Activated CD4-positive, alpha-beta T cell treated with anti-CD3 and anti-CD28 coated beads, Interleukin-2, amount 50 U/mL, for 24 hours (primary cell): ENCODE measurements at regions not wholly inside any gene's neighbourhood (a gene's known extent, or its start where the extent isn't known, plus 50 kb on each side); places are given as distances from the start of the nearest gene placed in this dataset.

ENCODE experiments used
- DNase-seq, 2 donors: peaks; one replicate each; pipeline ENCODE4 v3.0.0-alpha.2; 2020; ENCODE audit warnings: low read depth in 1 of 2, low spot score in 1 of 2

DNA sequence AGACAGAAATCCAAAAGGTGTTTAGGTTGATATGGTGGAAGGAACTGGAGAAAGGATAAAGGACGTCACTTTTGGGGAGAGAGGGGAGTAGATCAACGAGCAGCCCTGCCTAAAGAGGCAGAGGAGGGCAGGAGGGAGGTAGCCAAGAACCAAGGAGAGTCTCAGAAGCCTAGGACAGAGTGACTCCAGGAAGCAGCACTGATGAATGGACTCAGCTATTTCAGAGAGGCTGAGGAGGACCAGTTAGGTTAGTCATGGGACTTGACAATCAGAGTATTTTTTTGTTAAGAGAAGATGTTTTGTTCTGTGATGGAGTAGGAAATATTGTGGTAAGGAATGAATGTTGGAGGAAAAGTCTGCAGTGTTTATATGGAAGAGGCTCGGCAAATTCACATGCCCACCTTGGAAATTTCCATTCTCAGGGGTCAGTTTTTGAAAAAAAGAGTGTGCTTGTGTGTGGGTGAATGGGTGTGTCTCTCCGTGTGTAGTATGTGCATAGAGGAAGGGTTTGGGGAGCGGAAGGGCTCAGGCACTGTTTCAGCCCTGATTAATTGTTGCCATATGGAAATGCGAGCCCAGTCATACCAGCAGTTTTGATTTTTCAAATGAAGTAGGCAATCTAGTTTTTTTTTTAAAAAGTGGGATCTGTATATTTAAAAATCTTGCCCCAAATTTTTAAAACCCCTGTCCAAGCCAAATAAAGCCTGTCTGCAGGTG is 303.6 kb downstream of the SAMD5 start:
- no peak for DNase-seq

DNA sequence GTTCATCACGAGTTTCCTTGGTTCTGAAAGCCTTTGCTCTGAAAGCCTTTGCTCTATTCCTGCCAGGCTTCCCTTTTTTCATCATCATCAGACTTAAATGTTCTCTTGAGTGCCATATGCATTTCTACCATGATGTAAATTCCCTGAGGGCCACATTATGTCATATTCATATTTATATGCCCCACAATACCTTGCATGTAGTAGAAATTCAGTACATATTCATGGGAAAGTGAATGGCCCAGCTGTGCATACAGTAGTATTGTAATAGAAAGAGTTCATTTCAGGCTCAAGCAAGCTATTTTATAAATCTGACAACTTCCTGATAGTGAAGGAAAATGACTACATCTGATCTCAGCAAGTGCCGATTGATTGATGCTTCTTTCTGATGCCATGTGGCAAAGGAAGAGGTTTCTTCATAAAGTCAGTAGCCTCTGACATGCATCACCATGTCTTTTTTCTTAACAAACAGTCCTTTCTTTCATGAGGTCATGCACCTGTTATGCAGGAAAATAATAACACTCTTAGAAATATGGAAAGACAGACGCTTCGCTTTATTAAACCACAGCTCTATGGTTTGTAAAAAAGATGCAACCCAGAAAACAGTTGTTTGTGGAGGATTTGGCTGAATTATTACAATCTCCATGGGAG is 308.7 kb downstream of the SAMD5 start:
- no peak for DNase-seq

DNA sequence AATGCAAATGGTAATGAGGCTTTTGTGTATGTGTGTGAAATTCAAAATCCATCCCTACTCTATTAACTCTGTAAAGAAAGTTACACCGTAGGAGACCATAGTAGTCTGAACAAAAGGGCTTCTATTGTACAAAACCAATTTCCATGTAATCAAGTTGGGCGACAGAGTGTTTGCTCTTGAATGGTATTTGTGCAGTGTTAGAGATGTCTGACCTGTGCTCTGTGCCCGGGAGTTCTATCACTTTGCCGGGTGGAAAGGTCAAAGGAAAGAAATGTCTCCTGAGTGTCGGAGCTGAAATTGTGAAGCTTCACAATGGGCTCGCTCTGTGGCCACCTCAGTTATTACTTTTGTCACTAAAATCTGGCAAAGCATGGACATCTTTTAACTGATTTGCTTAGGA is 312.0 kb downstream of the SAMD5 start:
- no peak for DNase-seq

DNA sequence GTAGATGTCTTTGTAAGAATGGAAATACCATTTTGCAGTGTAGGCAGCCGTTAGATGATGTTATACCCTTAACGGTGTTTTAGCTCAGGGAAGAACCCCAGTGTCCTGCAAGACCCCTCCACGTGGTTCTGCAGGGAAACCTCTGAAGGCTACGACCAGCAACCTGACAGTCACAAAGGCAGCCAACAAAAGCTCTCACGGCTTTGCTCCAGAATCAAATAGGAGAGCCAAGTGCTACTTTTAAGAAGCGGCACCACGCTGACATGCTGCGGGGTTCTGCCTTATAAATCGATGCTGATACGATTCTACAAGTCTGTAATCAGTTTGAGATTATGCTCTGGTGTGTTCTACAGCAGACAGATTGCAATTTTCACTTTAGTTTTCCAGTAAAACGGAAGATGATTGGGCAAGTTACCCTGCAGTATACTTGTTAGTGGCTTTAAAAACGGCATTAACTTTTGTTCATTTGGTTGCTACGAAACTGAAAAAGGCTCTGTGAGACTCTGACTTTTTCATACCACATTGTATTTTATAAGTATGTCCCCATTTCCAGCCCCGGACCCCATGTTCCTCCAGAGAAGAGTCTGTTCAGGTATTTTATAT is 312.9 kb downstream of the SAMD5 start:
- DNase-seq, result no peak

DNA sequence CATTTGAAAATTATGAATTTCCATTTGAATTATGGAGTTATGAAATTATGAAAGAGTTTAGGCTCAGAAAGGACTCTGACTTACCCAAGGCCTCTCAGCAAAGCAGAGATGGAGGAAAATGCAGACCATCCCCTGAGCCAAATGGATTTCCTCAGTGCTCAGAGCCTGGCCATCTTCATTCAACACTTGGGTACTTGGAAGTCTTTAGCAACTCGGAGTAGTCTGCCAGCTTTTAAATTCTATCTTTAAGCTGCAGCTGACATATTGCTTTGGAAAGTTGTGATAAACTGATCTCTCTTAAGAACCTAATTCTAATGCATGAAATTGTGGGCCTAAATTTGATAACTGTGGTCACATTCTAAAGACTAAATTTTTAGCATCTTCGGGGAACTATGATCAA is 315.4 kb downstream of the SAMD5 start:
- no peak for DNase-seq

DNA sequence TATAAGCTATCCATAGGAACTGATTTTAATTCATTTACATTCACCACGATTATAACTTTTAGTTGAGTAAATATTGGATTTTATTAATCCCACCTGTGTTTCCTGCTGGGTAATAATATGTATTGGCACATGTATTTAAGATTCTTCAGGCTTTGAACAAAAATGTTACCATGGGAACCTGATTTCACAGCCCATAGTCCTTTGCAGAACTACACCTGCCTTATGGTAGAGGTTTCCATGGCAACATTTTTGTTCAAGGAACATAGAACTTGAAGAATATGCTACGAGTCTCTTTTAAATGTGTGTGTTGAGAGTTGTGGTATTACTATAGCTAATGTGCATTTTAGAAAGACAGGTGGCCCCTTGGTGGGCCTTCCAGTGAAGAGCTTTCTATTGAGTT is 317.4 kb downstream of the SAMD5 start:
- no peak for DNase-seq

DNA sequence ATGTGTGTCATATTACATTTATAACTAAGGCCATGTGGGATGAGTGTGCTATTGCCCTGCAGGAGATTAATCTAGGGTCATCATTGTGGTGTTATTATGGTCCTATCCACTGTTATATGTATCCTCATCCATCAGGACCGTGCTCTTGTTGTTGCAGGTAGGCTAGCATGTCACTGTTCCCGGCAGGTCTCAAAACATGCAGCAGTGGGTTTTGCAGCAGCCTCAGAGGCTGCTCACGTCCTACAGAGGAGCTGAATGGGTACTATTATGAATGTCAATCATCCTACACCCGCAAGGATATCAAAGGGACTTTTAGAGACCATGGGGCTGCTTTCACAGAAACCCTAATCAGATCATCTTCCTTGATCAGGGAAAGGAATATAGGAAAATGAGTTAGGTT is 318.2 kb downstream of the SAMD5 start:
- DNase-seq, result no peak

- no peak for DNase-seq
These were observed 320.9 kb downstream of the SAMD5 start for GRCh38 chr6:147829418-147829817.

DNA sequence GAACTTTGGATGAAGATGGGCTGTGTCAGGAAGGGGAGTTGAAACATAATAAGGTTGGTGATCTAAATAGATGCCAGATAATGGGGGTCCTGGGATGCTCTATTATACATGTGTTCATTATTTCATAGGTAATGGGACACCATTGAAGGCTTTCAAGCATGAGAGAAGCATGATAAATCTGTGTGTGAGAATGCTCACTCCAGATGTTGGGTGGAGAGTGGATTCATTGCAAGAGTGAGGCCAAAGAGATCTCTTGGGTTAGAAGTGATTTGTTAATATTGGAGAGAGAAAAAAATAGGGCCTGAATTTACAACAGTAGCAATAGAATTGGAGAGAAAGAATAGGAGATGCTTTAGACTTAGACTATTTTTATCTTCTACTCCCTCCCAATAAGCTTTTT is 321.3 kb downstream of the SAMD5 start:
- DNase-seq, result no peak

- no peak for DNase-seq
These were observed 322.9 kb downstream of the SAMD5 start for GRCh38 chr6:147831356-147831755.

DNA sequence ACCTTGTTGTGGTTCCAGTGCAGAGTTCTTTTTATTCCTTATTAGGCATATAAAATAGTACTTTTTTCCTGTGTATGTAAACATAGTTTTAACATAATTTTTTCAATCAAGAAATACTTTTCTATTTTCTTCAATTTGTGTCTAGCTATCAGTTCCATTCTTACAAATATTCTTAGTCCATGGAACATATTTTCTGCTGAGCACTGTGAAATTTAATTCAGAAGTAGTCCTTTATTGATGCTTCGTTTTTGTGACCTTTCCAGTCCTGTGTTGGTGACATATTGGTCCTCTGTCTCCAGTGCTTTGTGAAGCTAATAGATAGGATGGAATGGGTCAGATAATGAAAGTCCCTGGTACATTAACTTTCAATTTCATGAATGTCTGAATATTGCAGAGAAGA is 325.1 kb downstream of the SAMD5 start:
- DNase-seq, result no peak

- no peak for DNase-seq
These were observed 325.7 kb downstream of the SAMD5 start for GRCh38 chr6:147834084-147834776.

- no peak for DNase-seq
These were observed 329.1 kb downstream of the SAMD5 start for GRCh38 chr6:147837540-147837939.

DNA sequence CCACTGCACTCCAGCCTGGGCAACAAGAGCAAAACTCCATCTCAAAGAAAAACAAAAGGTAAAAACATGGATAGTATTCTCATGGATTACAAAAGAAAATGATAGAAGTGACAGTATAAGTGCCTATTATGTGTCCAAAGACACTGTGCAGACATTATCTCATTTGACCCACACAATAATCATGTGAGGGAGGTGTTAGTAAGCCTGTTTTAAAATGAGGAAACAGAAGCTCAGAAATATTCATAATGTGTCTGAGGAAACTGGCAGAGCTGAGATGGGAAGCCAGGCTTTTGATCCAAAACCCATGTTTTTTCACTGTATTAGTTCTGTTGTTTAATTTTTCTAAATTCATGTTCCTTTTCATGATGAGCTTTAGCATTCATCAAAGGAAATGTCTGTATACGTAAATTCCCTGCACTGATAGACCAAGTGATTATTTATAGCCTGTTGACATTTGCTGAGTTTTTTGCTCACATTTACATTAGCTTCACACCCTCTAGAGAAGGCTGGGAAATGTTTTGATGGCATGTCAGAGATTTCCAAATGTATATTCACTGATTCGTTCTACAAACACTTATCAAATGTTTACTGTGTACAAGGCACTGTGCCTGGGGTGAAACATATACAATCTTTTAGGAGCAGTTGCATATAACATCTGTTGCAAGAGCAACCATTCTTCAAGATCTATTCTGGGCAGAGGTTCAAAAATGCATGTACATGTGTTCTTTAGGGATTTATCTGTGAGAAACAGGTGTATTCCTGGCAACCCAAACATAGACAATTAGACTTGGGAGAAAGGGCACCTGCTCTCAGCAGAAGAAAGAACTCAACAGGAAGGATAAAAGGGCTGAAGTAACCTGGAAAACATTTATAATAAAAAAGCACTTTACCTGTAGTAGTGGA is 331.5 kb downstream of the SAMD5 start:
- DNase-seq, result no peak

GRCh38 chr6:147841547-147842148 is 333.2 kb downstream of the SAMD5 start:
- no peak for DNase-seq

GRCh38 chr6:147849401-147850330 is 341.2 kb downstream of the SAMD5 start:
- DNase-seq, result no peak

DNA sequence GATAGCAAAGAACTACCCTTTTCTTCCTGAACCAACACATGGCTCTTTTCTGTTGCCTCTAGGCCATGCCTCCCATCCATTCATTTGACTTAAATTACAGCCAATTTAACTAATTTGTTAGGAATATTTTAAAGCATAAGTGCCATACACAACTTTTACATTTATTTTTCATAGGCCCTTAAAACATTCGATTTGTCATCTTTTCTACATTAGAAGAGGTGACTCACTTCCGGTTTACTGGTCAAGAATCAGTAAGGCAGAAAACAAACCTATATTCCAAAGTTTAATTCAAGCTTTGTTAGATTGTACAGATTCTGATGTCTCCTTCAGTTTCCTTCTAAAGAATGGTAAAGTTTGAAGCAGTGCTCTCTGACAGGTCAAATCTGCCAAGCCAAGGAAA is 344.3 kb downstream of the SAMD5 start:
- no peak for DNase-seq

DNA sequence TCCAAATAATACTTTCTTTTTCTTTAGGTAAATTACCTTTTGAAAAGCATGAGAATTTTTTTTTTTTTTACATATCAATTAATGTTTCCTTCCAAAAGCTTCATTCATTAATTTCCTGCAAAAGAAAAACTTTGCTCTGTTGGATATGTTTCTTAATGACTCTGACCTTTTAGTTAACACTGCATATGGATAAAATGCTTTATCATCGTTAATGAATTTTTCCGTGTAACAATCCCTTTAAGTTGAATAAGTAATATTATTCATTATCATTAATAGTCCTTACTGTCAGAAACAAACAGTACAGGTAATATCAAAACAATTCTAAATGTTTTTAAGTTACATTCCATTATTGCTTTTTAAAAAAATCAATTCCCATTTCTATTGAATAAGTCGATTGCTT is 345.1 kb downstream of the SAMD5 start:
- DNase-seq, result no peak

DNA sequence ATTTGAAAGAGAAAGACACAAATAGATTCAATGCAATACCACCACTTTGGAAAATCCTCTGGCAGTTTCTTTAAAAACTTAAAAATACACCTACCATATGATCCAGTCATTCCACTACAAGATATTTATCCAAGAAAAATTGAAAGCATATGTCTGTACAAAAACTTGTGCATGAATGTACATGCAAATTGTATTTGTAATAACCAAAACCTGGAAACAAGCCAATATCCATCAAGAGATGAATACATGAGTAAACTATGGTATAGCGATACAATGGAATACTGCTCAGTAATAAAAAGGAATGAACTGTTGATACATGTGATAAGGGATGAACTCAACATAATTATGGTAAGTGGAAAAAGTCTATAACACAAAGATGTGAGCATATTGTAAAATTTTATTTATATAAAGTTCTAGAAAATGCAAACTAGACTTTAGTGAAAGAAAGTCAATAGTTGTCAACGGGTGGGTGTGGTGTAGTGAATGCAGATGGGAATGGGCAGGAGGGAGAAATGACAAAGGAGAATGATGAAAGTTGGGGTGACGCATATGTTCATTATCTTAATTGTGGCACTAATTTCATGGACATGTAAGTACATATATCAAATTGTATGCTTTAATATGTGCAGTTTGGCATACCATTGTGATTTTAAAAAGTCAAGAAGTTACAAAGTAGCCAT is 347.5 kb downstream of the SAMD5 start:
- no peak for DNase-seq
